GM12878 (cell line): ENCODE measurements at regions not wholly inside any gene's neighbourhood (a gene's known extent, or its start where the extent isn't known, plus 50 kb on each side); places are given as distances from the start of the nearest gene placed in this dataset.
A peak's percentile ranks its signal among the peaks of the same experiment; 100 is the strongest.

Source experiments
- ATAC-seq: fragments of 200-7000 bp; cut with Tn5 transposase; 3 replicates; pipeline ENCODE4 v1.9.1; 2020; ENCODE audit warnings: mild to moderate bottlenecking, moderate library complexity
- BruUV-seq: library from RNA; stranded (reverse); fragments of 400-500 nt; replicated peaks from 2 replicates; lab custom pipeline; 2021; lab: Mats Ljungman, UMichigan
- CTCF ChIA-PET: fragments of 300-600 bp; sonication (Branson Sonifier 250); formaldehyde crosslinking; extraction: SDS; loops from one replicate; lab custom pipeline; 2021; ENCODE audit warnings: inconsistent platforms; lab: Yijun Ruan, JAX
- POLR2A ChIA-PET: fragments of 350-600 bp; formaldehyde crosslinking; extraction: SDS; loops from one replicate; lab custom pipeline; 2021; ENCODE audit warnings: inconsistent platforms; lab: Charles Lee
- RAD21 ChIA-PET: fragments of 300-600 bp; sonication (Branson Sonifier 250); formaldehyde crosslinking; loops from one replicate; lab custom pipeline; 2023; ENCODE audit warnings: antibody characterized with exemption; ENCODE audit not compliant: unreplicated experiment; lab: Charles Lee
- SMC1A ChIA-PET: fragments of 300-600 bp; sonication (Branson Sonifier 250); formaldehyde crosslinking; loops from one replicate; lab custom pipeline; 2023; ENCODE audit not compliant: unreplicated experiment, uncharacterized antibody; lab: Charles Lee
- DNase-seq: peaks from one replicate; pipeline ENCODE4 v3.0.0-alpha.2; 2011; ENCODE audit warnings: low read depth, low spot score
- FAIRE-seq: peaks from 3 replicates; lab custom pipeline; 2011; peaks lifted over from hg19 to GRCh38; lab: Jason Lieb, UNC
- H2AFZ ChIP-seq: 2 replicates; pipeline ENCODE4 v1.6.0; 2011; ENCODE audit warnings: low read depth, low read length, control low read depth; ENCODE audit not compliant: control insufficient read depth
- H3K27ac ChIP-seq: 2 replicates; pipeline ENCODE4 v1.5.1; 2011; ENCODE audit warnings: control low read depth; ENCODE audit not compliant: control insufficient read depth, insufficient read depth
- H3K27me3 ChIP-seq, 2 experiments: replicated peaks in 1 of 2; 2 replicates each; pipeline versions ENCODE4 v1.6.0 to v1.6.1; 2011; ENCODE audit warnings: low read length in 1 of 2; ENCODE audit not compliant: control insufficient read depth in 2 of 2, insufficient read depth in 2 of 2
- H3K36me3 ChIP-seq, 2 experiments: 2 replicates each; pipeline ENCODE4 v1.5.1; 2011; ENCODE audit warnings: low read length in 1 of 2; ENCODE audit not compliant: control insufficient read depth in 2 of 2, insufficient read depth in 2 of 2
- H3K4me1 ChIP-seq: 2 replicates; pipeline ENCODE4 v1.6.1; 2011; ENCODE audit warnings: mild to moderate bottlenecking, low read length, moderate library complexity, mixed read lengths; ENCODE audit not compliant: control insufficient read depth, insufficient read depth
- H3K4me2 ChIP-seq: 2 replicates; pipeline ENCODE4 v1.6.0; 2011; ENCODE audit warnings: control low read depth; ENCODE audit not compliant: control insufficient read depth, insufficient read depth
- H3K4me3 ChIP-seq: fragments of 200-600 bp; sonication (generic); 2 replicates; pipeline ENCODE4 v1.5.1; 2016
- H3K79me2 ChIP-seq: 2 replicates; pipeline ENCODE4 v1.6.0; 2011; ENCODE audit warnings: low read length; ENCODE audit not compliant: control insufficient read depth, insufficient read depth
- H3K9ac ChIP-seq: 2 replicates; pipeline ENCODE4 v1.8.0; 2011; ENCODE audit warnings: low read length, control low read depth, mixed read lengths; ENCODE audit not compliant: control insufficient read depth, insufficient read depth
- H3K9me3 ChIP-seq: replicated peaks from 3 replicates; pipeline ENCODE4 v1.5.1; 2011; ENCODE audit warnings: mild to moderate bottlenecking, low read length; ENCODE audit not compliant: control insufficient read depth, insufficient read depth
- H4K20me1 ChIP-seq: 2 replicates; pipeline ENCODE4 v1.6.0; 2011; ENCODE audit not compliant: control insufficient read depth, insufficient read depth
- ASH2L ChIP-seq: fragments of 300-600, 200-600 bp; sonication (generic); IDR thresholded peaks from 2 replicates; pipeline ENCODE4 v1.6.1; 2017; ENCODE audit warnings: low read depth, mild to moderate bottlenecking, borderline replicate concordance
- GATAD2B ChIP-seq: fragments of 450-650 bp; conservative IDR thresholded peaks from 2 replicates; pipeline ENCODE4 v1.6.1; 2017; ENCODE audit warnings: low read depth, mild to moderate bottlenecking, moderate library complexity
- KDM1A ChIP-seq: fragments of 200-600 bp; sonication (generic); IDR thresholded peaks from 2 replicates; pipeline ENCODE4 v1.6.1; 2016; ENCODE audit warnings: borderline replicate concordance
- MEF2B ChIP-seq: fragments of 450-650 bp; IDR thresholded peaks from 2 replicates; pipeline ENCODE4 v1.6.1; 2018; ENCODE audit warnings: mild to moderate bottlenecking, moderate library complexity; ENCODE audit not compliant: partially characterized antibody, poor library complexity, severe bottlenecking
- NFXL1 ChIP-seq: fragments of 450-650 bp; IDR thresholded peaks from 2 replicates; pipeline ENCODE4 v1.6.1; 2017; ENCODE audit warnings: antibody characterized with exemption, mild to moderate bottlenecking, borderline replicate concordance
- PML ChIP-seq: IDR thresholded peaks from 2 replicates; pipeline ENCODE4 v1.6.1; 2012; ENCODE audit warnings: low read length, inconsistent platforms
- POLR2AphosphoS2 ChIP-seq: IDR thresholded peaks from 2 replicates; pipeline ENCODE4 v1.6.1; 2011; ENCODE audit warnings: low read depth, mild to moderate bottlenecking, low read length, improper control_type of control experiment, moderate library complexity
- TBL1XR1 ChIP-seq: IDR thresholded peaks from 2 replicates; pipeline ENCODE4 v1.6.1; 2012; ENCODE audit warnings: low read depth, low read length, improper control_type of control experiment
- YBX1 ChIP-seq: fragments of 450-650 bp; IDR thresholded peaks from 2 replicates; pipeline ENCODE4 v1.6.1; 2016; ENCODE audit warnings: antibody characterized with exemption
- ZNF622 ChIP-seq: fragments of 450-650 bp; IDR thresholded peaks from 2 replicates; pipeline ENCODE4 v1.6.1; 2017; ENCODE audit warnings: mild to moderate bottlenecking, inconsistent platforms
- WGBS: methylation state at CpG from one replicate; pipeline ENCODE4 v1.1.6; 2016; ENCODE audit warnings: low lambda C conversion rate; ENCODE audit not compliant: insufficient replicate concordance, insufficient coverage; ENCODE audit errors: missing lambda C conversion rate; 5-methylcytosine and 5-hydroxymethylcytosine counted together
- in situ Hi-C: fragments of 300-500 bp; cut with MboI; formaldehyde crosslinking; loops from 9 replicates; pipeline ENCODE4 v1.14.3; 2018; ENCODE audit warnings: mixed read lengths
- intact Hi-C: fragments of 100-400 bp; cut with micrococcal nuclease; formaldehyde crosslinking; loops from one replicate; pipeline ENCODE4 v1.14.2; 2022; ENCODE audit not compliant: unreplicated experiment
- TF ChIP-seq, protein P1 (sequence below): fragments of 450-650 bp; IDR thresholded peaks from 2 replicates; pipeline ENCODE4 v1.6.1; 2016; ENCODE audit warnings: mild to moderate bottlenecking
- TF ChIP-seq, protein P2 (sequence below): fragments of 450-650 bp; formaldehyde crosslinking; IDR thresholded peaks from 2 replicates; pipeline ENCODE4 v1.4.0; 2022; ENCODE audit warnings: mild to moderate bottlenecking, moderate library complexity
- TF ChIP-seq, protein P3 (sequence below): fragments of 450-650 bp; conservative IDR thresholded peaks from 2 replicates; pipeline ENCODE4 v1.6.1; 2017; ENCODE audit warnings: mild to moderate bottlenecking, moderate library complexity
- TF ChIP-seq, protein P4 (sequence below): fragments of 450-650 bp; IDR thresholded peaks from 2 replicates; pipeline ENCODE4 v1.6.1; 2017; ENCODE audit warnings: antibody characterized with exemption, mild to moderate bottlenecking, moderate library complexity

DNA sequence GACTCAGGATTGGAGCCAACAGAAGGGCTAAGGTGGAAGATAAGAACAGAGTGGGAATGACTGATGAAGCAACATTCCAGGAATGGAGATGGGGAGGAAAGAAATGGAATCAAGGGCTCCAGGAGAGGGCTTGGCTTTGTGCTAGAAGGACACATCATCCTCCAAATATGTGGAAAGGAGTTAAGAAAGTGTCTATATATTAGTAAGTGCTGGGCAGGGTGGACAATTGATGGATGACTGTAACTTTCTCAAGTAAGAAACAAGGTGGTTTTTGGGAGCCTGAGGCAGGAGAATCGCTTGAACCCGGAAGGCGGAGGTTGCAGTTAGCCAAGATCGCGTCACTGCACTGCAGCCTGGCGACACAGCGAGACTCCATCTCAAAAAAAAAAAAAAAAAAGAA is 71.6 kb upstream of the NFKB1 start:
- no peaks in the 10 kb centered on the region for H4K20me1 ChIP-seq
- H3K4me1 ChIP-seq = no peaks in the 10 kb centered on the region
- no peak overlapping the region for H3K4me3 ChIP-seq
- intact Hi-C loops = no loop called here
- RAD21 ChIA-PET = interaction anchor here (0.7 to 2.2 kb wide), 17 partner anchors 76 to 1258 kb away, joined by 3 to 41 read pairs (median 7); partner anchors contain the start of genes BDH2 and SLC39A8
- H3K9me3 ChIP-seq = no peaks in the 10 kb centered on the region
- CTCF ChIA-PET = interaction anchor here (0.6 to 3.9 kb wide), 13 partner anchors 11 to 670 kb away, joined by 3 to 40 read pairs (median 7); partner anchors contain the start of genes BDH2 and SLC39A8
- DNase-seq = no peak
- H3K27ac ChIP-seq = no peak overlapping the region
- no peaks in the 10 kb centered on the region for H3K36me3 ChIP-seq
- 0 out of 2 replicates have a peak overlapping the region, but pooled peaks have one; percentile 30 for H3K4me2 ChIP-seq
- 96% methylated on average over 3 of the region's 7 CpGs for WGBS
- no peak for FAIRE-seq
- no TSS peak for BruUV-seq
- no peak for ATAC-seq
- POLR2A ChIA-PET = interaction anchor here (0.7 to 1.1 kb wide), 3 partner anchors 16 to 646 kb away, joined by 3 to 4 read pairs (median 4); no protein-coding TSS in a partner anchor
- H3K9ac ChIP-seq = no peak overlapping the region
- in situ Hi-C loops = loop anchor here (5.0 kb wide), 1 partner anchor 82 kb away; the partner anchor contains the start of gene SLC39A8
- no peak overlapping the region for H2AFZ ChIP-seq
- H3K79me2 ChIP-seq = no peaks in the 10 kb centered on the region
- SMC1A ChIA-PET = interaction anchor here (0.6 to 2.5 kb wide), 7 partner anchors 14 to 662 kb away, joined by 3 to 32 read pairs (median 7); partner anchors contain the start of gene SLC39A8
- no peaks in the 10 kb centered on the region for H3K27me3 ChIP-seq
- TF ChIP-seq TBL1XR1 = no peak
- TF ChIP-seq, protein P1, sequence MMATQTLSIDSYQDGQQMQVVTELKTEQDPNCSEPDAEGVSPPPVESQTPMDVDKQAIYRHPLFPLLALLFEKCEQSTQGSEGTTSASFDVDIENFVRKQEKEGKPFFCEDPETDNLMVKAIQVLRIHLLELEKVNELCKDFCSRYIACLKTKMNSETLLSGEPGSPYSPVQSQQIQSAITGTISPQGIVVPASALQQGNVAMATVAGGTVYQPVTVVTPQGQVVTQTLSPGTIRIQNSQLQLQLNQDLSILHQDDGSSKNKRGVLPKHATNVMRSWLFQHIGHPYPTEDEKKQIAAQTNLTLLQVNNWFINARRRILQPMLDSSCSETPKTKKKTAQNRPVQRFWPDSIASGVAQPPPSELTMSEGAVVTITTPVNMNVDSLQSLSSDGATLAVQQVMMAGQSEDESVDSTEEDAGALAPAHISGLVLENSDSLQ = no peak
- TF ChIP-seq MEF2B = no peak
- TF ChIP-seq POLR2AphosphoS2 = no peak
- no peak for TF ChIP-seq NFXL1
- TF ChIP-seq YBX1 = no peak
- TF ChIP-seq GATAD2B = no peak
- no peak for TF ChIP-seq KDM1A
- TF ChIP-seq, protein P2, sequence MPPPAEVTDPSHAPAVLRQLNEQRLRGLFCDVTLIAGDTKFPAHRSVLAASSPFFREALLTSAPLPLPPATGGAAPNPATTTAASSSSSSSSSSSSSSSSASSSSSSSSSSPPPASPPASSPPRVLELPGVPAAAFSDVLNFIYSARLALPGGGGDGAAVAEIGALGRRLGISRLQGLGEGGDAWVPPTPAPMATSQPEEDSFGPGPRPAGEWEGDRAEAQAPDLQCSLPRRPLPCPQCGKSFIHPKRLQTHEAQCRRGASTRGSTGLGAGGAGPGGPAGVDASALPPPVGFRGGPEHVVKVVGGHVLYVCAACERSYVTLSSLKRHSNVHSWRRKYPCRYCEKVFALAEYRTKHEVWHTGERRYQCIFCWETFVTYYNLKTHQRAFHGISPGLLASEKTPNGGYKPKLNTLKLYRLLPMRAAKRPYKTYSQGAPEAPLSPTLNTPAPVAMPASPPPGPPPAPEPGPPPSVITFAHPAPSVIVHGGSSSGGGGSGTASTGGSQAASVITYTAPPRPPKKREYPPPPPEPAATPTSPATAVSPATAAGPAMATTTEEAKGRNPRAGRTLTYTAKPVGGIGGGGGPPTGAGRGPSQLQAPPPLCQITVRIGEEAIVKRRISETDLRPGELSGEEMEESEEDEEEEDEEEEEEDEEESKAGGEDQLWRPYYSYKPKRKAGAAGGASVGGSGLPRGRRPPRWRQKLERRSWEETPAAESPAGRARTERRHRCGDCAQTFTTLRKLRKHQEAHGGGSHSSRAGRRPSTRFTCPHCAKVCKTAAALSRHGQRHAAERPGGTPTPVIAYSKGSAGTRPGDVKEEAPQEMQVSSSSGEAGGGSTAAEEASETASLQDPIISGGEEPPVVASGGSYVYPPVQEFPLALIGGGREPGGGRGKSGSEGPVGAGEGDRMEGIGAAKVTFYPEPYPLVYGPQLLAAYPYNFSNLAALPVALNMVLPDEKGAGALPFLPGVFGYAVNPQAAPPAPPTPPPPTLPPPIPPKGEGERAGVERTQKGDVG (CRISPR knock-in tag) = no peak
- TF ChIP-seq ZNF622 = no peak
- TF ChIP-seq, protein P3, sequence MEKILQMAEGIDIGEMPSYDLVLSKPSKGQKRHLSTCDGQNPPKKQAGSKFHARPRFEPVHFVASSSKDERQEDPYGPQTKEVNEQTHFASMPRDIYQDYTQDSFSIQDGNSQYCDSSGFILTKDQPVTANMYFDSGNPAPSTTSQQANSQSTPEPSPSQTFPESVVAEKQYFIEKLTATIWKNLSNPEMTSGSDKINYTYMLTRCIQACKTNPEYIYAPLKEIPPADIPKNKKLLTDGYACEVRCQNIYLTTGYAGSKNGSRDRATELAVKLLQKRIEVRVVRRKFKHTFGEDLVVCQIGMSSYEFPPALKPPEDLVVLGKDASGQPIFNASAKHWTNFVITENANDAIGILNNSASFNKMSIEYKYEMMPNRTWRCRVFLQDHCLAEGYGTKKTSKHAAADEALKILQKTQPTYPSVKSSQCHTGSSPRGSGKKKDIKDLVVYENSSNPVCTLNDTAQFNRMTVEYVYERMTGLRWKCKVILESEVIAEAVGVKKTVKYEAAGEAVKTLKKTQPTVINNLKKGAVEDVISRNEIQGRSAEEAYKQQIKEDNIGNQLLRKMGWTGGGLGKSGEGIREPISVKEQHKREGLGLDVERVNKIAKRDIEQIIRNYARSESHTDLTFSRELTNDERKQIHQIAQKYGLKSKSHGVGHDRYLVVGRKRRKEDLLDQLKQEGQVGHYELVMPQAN = no peak
- no peak for TF ChIP-seq ASH2L
- no peak for TF ChIP-seq PML
- TF ChIP-seq, protein P4, sequence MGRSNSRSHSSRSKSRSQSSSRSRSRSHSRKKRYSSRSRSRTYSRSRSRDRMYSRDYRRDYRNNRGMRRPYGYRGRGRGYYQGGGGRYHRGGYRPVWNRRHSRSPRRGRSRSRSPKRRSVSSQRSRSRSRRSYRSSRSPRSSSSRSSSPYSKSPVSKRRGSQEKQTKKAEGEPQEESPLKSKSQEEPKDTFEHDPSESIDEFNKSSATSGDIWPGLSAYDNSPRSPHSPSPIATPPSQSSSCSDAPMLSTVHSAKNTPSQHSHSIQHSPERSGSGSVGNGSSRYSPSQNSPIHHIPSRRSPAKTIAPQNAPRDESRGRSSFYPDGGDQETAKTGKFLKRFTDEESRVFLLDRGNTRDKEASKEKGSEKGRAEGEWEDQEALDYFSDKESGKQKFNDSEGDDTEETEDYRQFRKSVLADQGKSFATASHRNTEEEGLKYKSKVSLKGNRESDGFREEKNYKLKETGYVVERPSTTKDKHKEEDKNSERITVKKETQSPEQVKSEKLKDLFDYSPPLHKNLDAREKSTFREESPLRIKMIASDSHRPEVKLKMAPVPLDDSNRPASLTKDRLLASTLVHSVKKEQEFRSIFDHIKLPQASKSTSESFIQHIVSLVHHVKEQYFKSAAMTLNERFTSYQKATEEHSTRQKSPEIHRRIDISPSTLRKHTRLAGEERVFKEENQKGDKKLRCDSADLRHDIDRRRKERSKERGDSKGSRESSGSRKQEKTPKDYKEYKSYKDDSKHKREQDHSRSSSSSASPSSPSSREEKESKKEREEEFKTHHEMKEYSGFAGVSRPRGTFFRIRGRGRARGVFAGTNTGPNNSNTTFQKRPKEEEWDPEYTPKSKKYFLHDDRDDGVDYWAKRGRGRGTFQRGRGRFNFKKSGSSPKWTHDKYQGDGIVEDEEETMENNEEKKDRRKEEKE = no peak
